ENCODE measurements at regions not wholly inside any gene's neighbourhood (a gene's known extent, or its start where the extent isn't known, plus 50 kb on each side); places are given as distances from the start of the nearest gene placed in this dataset.

- Histone ChIP-seq H3K36me3 (no peaks in the 10 kb centered on the region), H3K27ac (no peak overlapping the region), H3K4me1 (replicated peaks) (no peaks in the 10 kb centered on the region), H3K4me3 (no peak overlapping the region), H3K27me3 (replicated peaks; ENCODE audit: insufficient read depth) (no peaks in the 10 kb centered on the region), H3K9me3 (no peaks in the 10 kb centered on the region)
- WGBS, result 93% methylated on average over 2 of the region's 2 CpGs
- intact Hi-C loops (cut with DNase I), result no loop called here
- no peak for TF ChIP-seq CTCF (IDR thresholded peaks at IDR 0.05)
- no peak for TF ChIP-seq POLR2AphosphoS5 (IDR thresholded peaks at IDR 0.05)
- TF ChIP-seq POLR2A (IDR thresholded peaks at IDR 0.05), result no peak
- DNase-seq (ENCODE audit: low spot score), result no peak
Observed at GRCh38 chrX:42491137-42491907, 286.6 kb downstream of the PPP1R2C start.

- Histone ChIP-seq H3K27ac (no peak overlapping the region), H3K27me3 (replicated peaks; ENCODE audit: insufficient read depth) (no peaks in the 10 kb centered on the region), H3K4me1 (replicated peaks) (no peaks in the 10 kb centered on the region), H3K36me3 (no peaks in the 10 kb centered on the region), H3K9me3 (no peaks in the 10 kb centered on the region), H3K4me3 (no peak overlapping the region)
- WGBS, result 81% methylated on average over 3 of the region's 3 CpGs
- DNase-seq (ENCODE audit: low spot score), result no peak
- TF ChIP-seq POLR2AphosphoS5 (IDR thresholded peaks at IDR 0.05) (no peak), POLR2A (IDR thresholded peaks at IDR 0.05) (no peak), CTCF (IDR thresholded peaks at IDR 0.05) (no peak)
- intact Hi-C loops (cut with DNase I), result no loop called here
Observed at GRCh38 chrX:42490111-42490510, 287.9 kb downstream of the PPP1R2C start.

GRCh38 chrX:42485601-42486000 is 292.4 kb downstream of the PPP1R2C start:
- no peak for TF ChIP-seq POLR2A (IDR thresholded peaks at IDR 0.05)
- TF ChIP-seq CTCF (IDR thresholded peaks at IDR 0.05), result no peak
- no peak for TF ChIP-seq POLR2AphosphoS5 (IDR thresholded peaks at IDR 0.05)
- Histone ChIP-seq H3K27me3 (replicated peaks; ENCODE audit: insufficient read depth) (no peaks in the 10 kb centered on the region), H3K9me3 (no peaks in the 10 kb centered on the region), H3K36me3 (no peaks in the 10 kb centered on the region), H3K4me3 (no peak overlapping the region), H3K27ac (no peak overlapping the region), H3K4me1 (replicated peaks) (no peaks in the 10 kb centered on the region)
- intact Hi-C loops (cut with DNase I), result no loop called here
- DNase-seq (ENCODE audit: low spot score), result no peak
- WGBS, result 30% methylated on average over 2 of the region's 2 CpGs

- intact Hi-C loops (cut with DNase I), result no loop called here
- 100% methylated on average over 1 of the region's 1 CpG for WGBS
Observed at GRCh38 chrX:42484233-42484632, 293.7 kb downstream of the PPP1R2C start.

More at GRCh38 chrX:42484233-42484632, 293.7 kb downstream of the PPP1R2C start:
- no peaks in the 10 kb centered on the region for H3K36me3 ChIP-seq
- no peak overlapping the region for H3K27ac ChIP-seq
- H3K4me3 ChIP-seq, result no peak overlapping the region
- no peaks in the 10 kb centered on the region for H3K27me3 ChIP-seq (replicated peaks; ENCODE audit: insufficient read depth)
- no peaks in the 10 kb centered on the region for H3K9me3 ChIP-seq
- no peak for DNase-seq (ENCODE audit: low spot score)
- TF ChIP-seq POLR2AphosphoS5 (IDR thresholded peaks at IDR 0.05) (no peak), CTCF (IDR thresholded peaks at IDR 0.05) (no peak), POLR2A (IDR thresholded peaks at IDR 0.05) (no peak)
- H3K4me1 ChIP-seq (replicated peaks), result no peaks in the 10 kb centered on the region
